B cell (primary cell): ENCODE measurements at regions not wholly inside any gene's neighbourhood (a gene's known extent, or its start where the extent isn't known, plus 50 kb on each side); places are given as distances from the start of the nearest gene placed in this dataset.

Experiments
- ATAC-seq: fragments of 200-7000 bp; cut with Tn5 transposase; one replicate; pipeline ENCODE4 v1.10.0; 2021; ENCODE audit warnings: low read depth, mild to moderate bottlenecking, moderate number of reproducible peaks, moderate library complexity
- CTCF ChIA-PET: fragments of 350-600 bp; sonication (Branson Sonifier 250); formaldehyde crosslinking; loops from one replicate; lab custom pipeline; 2021; ENCODE audit warnings: antibody characterized with exemption, inconsistent platforms; lab: Charles Lee
- POLR2A ChIA-PET: fragments of 350-600 bp; sonication (Branson Sonifier 250); formaldehyde crosslinking; loops from one replicate; lab custom pipeline; 2021; ENCODE audit warnings: antibody characterized with exemption; lab: Charles Lee
- DNase-seq: peaks from one replicate; pipeline ENCODE4 v3.0.0; 2013
- H2AFZ ChIP-seq: 2 replicates; pipeline ENCODE4 v1.6.1; 2012; ENCODE audit warnings: mild to moderate bottlenecking, low read depth, low read length; ENCODE audit not compliant: insufficient read depth, poor library complexity, severe bottlenecking
- H3K27ac ChIP-seq, 2 donors: 1 replicate in 1 of 2; 2 replicates in 1 of 2; pipeline ENCODE4 v1.5.1; 2012 to 2013; ENCODE audit warnings: low read length in 2 of 2, mild to moderate bottlenecking in 2 of 2, moderate library complexity in 1 of 2
- H3K27me3 ChIP-seq, 4 experiments: fragments of 200-600 bp in 1 of 4; sonication (generic) in 1 of 4; replicated peaks in 1 of 4; 1 replicate in 2 of 4; 2 replicates in 2 of 4; pipeline versions ENCODE4 v1.6.1 to v1.7.0; 2013 to 2016; ENCODE audit warnings: low read length in 3 of 4, mild to moderate bottlenecking in 2 of 4, mixed read lengths in 1 of 4, moderate library complexity in 1 of 4; ENCODE audit not compliant: insufficient read depth in 4 of 4, control insufficient read depth in 3 of 4; ENCODE audit errors: control extremely low read depth in 1 of 4
- H3K36me3 ChIP-seq, 2 experiments: replicated peaks in 1 of 2; 1 replicate in 1 of 2; 2 replicates in 1 of 2; pipeline versions ENCODE4 v1.6.1 to v1.7.1; 2013; ENCODE audit warnings: low read length in 1 of 2; ENCODE audit not compliant: insufficient read depth in 2 of 2, control insufficient read depth in 1 of 2; ENCODE audit errors: control extremely low read depth in 1 of 2, extremely low read depth in 1 of 2
- H3K4me1 ChIP-seq, 2 donors: fragments of 200-600 bp in 1 of 2; sonication (generic) in 1 of 2; 1 replicate in 1 of 2; 2 replicates in 1 of 2; pipeline versions ENCODE4 v1.5.1 to v1.6.1; 2013 to 2017; ENCODE audit warnings: low read length in 2 of 2; ENCODE audit not compliant: control insufficient read depth in 2 of 2, insufficient read depth in 2 of 2
- H3K4me2 ChIP-seq: replicated peaks from 2 replicates; pipeline ENCODE3; 2012; ENCODE audit warnings: mild to moderate bottlenecking, low read depth, low read length; ENCODE audit not compliant: poor library complexity, severe bottlenecking
- H3K4me3 ChIP-seq, 5 experiments: fragments of 200-600 bp in 1 of 5; sonication (generic) in 1 of 5; 1 replicate in 3 of 5; 2 replicates in 2 of 5; pipeline versions ENCODE4 v1.5.1 to v1.7.0; 2011 to 2016; ENCODE audit warnings: low read length in 4 of 5, mild to moderate bottlenecking in 4 of 5, low read depth in 2 of 5, control low read depth in 1 of 5, moderate library complexity in 1 of 5; ENCODE audit not compliant: insufficient read depth in 1 of 5; ENCODE audit errors: control extremely low read depth in 1 of 5, extremely low read depth in 1 of 5
- H3K79me2 ChIP-seq: fragments of 200-600 bp; sonication (generic); one replicate; pipeline ENCODE4 v1.6.0; 2016; ENCODE audit warnings: low read length; ENCODE audit not compliant: control insufficient read depth, insufficient read depth
- H3K9ac ChIP-seq: fragments of 200-600 bp; sonication (generic); 2 replicates; pipeline ENCODE4 v1.6.1; 2017; ENCODE audit warnings: mild to moderate bottlenecking, low read length, moderate library complexity
- H3K9me3 ChIP-seq, 3 donors: one replicate each; pipeline versions ENCODE4 v1.6.1 to v1.7.1; 2013; ENCODE audit warnings: low read length in 2 of 3; ENCODE audit not compliant: control insufficient read depth in 2 of 3, insufficient read depth in 1 of 3; ENCODE audit errors: control extremely low read depth in 1 of 3
- H4K20me1 ChIP-seq: 2 replicates; pipeline ENCODE4 v1.6.0; 2012; ENCODE audit warnings: mild to moderate bottlenecking, low read length; ENCODE audit not compliant: insufficient read depth, control insufficient read depth, poor library complexity, severe bottlenecking
- H3K27ac Mint-ChIP-seq: one replicate; pipeline ENCODE4 v1.8.0; 2021; ENCODE audit warnings: mixed read lengths
- H3K27me3 Mint-ChIP-seq: one replicate; pipeline ENCODE4 v1.8.0; 2021; ENCODE audit warnings: mixed read lengths
- H3K4me1 Mint-ChIP-seq: one replicate; pipeline ENCODE4 v1.8.0; 2021; ENCODE audit warnings: mixed read lengths
- H3K4me3 Mint-ChIP-seq: one replicate; pipeline ENCODE4 v1.8.0; 2021; ENCODE audit warnings: mixed read lengths
- H3K9me3 Mint-ChIP-seq: one replicate; pipeline ENCODE4 v1.8.0; 2022; ENCODE audit warnings: mixed read lengths; ENCODE audit not compliant: insufficient read depth
- EZH2 ChIP-seq: IDR thresholded peaks from 2 replicates; pipeline ENCODE4 v1.6.1; 2012; ENCODE audit warnings: borderline replicate concordance, low read depth, mild to moderate bottlenecking, moderate library complexity, low read length; ENCODE audit not compliant: insufficient read depth, poor library complexity, severe bottlenecking
- WGBS: methylation state at CpG from one replicate; pipeline ENCODE4 v1.1.5; 2013; ENCODE audit warnings: missing lambda C conversion rate; ENCODE audit not compliant: insufficient coverage; 5-methylcytosine and 5-hydroxymethylcytosine counted together
- intact Hi-C: fragments of 100-400 bp; cut with micrococcal nuclease; formaldehyde crosslinking; loops from one replicate; pipeline ENCODE4 v1.10.0; 2022
- TF ChIP-seq, protein P1 (sequence below): fragments of 200-600 bp; IDR thresholded peaks from one replicate; pipeline ENCODE4 v1.8.0; 2022; ENCODE audit warnings: antibody characterized with exemption, mild to moderate bottlenecking

DNA sequence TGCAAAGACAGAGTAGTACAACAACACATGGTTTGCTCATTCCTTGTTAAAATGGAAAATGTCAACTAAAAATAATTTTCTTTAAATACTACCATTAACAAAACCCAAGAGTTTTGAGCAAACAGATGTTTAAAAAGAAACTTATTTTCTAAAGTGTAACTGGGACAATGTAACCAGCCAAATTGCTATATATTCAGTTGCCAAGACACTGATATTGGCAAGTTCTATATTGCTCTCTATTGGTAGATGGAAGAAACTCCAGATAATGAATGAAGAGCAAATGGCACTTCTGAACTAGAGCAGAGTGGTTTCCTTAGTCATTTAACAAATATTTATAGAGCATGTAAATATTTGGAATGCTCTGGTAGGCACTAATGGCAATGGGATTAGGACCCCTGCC lies 966.2 kb downstream of the RPA4 start:
- POLR2A ChIA-PET = no interaction called here
- H3K4me3 ChIP-seq = no peak overlapping the region

DNA sequence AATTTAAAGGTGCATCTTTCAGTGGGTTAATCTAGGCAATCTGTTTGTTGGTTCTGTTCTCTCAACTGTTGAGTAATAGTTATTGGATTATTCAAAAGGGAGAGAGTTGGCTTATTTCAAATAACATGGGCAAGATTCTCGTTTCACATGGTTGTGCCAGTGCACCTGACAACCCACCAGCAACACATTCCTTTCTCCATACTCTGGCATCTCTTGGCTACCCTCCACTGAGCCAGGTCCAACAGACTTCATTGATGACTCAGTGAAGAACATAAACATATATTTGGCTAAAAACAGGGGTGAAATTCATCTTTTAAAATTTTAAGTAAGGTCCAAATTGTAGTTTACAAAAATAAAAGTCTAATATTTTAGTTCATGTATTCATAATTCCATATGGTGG lies 967.2 kb downstream of the RPA4 start:
- peaks cover 0 to 9% (median 0%) of the 10 kb centered on the region in 3 donors for H3K9me3 ChIP-seq
- intact Hi-C loops = no loop called here
- CTCF ChIA-PET = no interaction called here
- no peak overlapping the region for H3K27ac Mint-ChIP-seq
- DNase-seq (no peak), ATAC-seq (no peak)
- H3K9ac ChIP-seq = no peak overlapping the region
- no peaks in the 10 kb centered on the region for H3K4me1 ChIP-seq
- H2AFZ ChIP-seq = no peak overlapping the region
- TF ChIP-seq, protein P1, sequence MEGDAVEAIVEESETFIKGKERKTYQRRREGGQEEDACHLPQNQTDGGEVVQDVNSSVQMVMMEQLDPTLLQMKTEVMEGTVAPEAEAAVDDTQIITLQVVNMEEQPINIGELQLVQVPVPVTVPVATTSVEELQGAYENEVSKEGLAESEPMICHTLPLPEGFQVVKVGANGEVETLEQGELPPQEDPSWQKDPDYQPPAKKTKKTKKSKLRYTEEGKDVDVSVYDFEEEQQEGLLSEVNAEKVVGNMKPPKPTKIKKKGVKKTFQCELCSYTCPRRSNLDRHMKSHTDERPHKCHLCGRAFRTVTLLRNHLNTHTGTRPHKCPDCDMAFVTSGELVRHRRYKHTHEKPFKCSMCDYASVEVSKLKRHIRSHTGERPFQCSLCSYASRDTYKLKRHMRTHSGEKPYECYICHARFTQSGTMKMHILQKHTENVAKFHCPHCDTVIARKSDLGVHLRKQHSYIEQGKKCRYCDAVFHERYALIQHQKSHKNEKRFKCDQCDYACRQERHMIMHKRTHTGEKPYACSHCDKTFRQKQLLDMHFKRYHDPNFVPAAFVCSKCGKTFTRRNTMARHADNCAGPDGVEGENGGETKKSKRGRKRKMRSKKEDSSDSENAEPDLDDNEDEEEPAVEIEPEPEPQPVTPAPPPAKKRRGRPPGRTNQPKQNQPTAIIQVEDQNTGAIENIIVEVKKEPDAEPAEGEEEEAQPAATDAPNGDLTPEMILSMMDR = no peak
- TF ChIP-seq EZH2 = no peak
- H3K27me3 Mint-ChIP-seq = no peaks in the 10 kb centered on the region
- no peaks in the 10 kb centered on the region for H3K79me2 ChIP-seq
- H3K4me3 ChIP-seq = no peak overlapping the region
- H3K9me3 Mint-ChIP-seq = no peaks in the 10 kb centered on the region
- no peaks in the 10 kb centered on the region for H3K27me3 ChIP-seq
- no peaks in the 10 kb centered on the region for H3K4me1 Mint-ChIP-seq
- no peaks in the 10 kb centered on the region for H3K36me3 ChIP-seq
- H3K4me3 Mint-ChIP-seq = no peak overlapping the region
- H3K4me2 ChIP-seq = no peak overlapping the region
- H3K27ac ChIP-seq = no peak overlapping the region
- POLR2A ChIA-PET = no interaction called here
- WGBS = no CpG with 5 or more reads among the region's 1 CpG
- no peaks in the 10 kb centered on the region for H4K20me1 ChIP-seq

More for the DNA sequence above, 966.2 kb downstream of the RPA4 start:
- ATAC-seq = no peak
- intact Hi-C loops = no loop called here
- Mint-ChIP-seq H3K4me3 (no peak overlapping the region), H3K9me3 (peaks cover 3% of the 10 kb centered on the region), H3K27me3 (no peaks in the 10 kb centered on the region), H3K27ac (no peak overlapping the region), H3K4me1 (no peaks in the 10 kb centered on the region)
- CTCF ChIA-PET = no interaction called here
- Histone ChIP-seq H3K9ac (no peak overlapping the region), H4K20me1 (no peaks in the 10 kb centered on the region), H3K79me2 (no peaks in the 10 kb centered on the region), H3K4me1 (no peaks in the 10 kb centered on the region), H3K36me3 (no peaks in the 10 kb centered on the region), H3K27me3 (no peaks in the 10 kb centered on the region), H3K27ac (no peak overlapping the region), H2AFZ (no peak overlapping the region), H3K9me3 (peaks cover 0 to 16% (median 0%) of the 10 kb centered on the region in 3 donors), H3K4me2 (no peak overlapping the region)
- TF ChIP-seq, protein P1 = no peak
- no peak for TF ChIP-seq EZH2
- no peak for DNase-seq
